Prostate gland (tissue), 2 donors: ENCODE measurements at regions not wholly inside any gene's neighbourhood (a gene's known extent, or its start where the extent isn't known, plus 50 kb on each side); places are given as distances from the start of the nearest gene placed in this dataset.

Source experiments
- POLR2A ChIP-seq: fragments of 450-650 bp; IDR thresholded peaks from one replicate; pipeline ENCODE4 v1.6.1; 2016; ENCODE audit warnings: antibody characterized with exemption, mild to moderate bottlenecking
- TF ChIP-seq, protein P1 (sequence below), 4 experiments: fragments of 200-600 bp in 2 of 4; fragments of 450-650 bp in 2 of 4; sonication (generic) in 2 of 4; IDR thresholded peaks; 1 replicate in 3 of 4; 2 replicates in 1 of 4; pipeline ENCODE4 v1.5.1; 2016 to 2019; ENCODE audit warnings: antibody characterized with exemption in 4 of 4, mild to moderate bottlenecking in 2 of 4, moderate library complexity in 2 of 4

DNA sequence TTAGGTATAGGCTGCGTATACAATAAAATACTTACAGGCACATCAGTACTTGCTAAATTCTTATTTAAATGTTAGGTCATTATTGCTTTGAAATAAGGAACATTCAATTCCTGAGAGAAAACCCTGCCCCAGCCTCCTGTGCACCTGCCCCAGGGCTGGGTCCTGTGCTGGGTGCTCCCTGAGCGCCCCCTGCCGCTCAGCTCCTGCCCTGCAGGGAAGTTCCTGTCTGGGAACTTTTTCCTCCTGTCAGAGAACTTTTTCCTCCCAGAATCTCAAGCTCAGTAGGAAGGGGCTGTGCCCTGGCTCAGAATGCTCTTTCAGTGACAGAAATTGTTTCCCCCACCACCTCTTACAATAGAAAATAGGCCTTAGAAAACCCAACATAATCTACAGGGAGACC is 751.1 kb downstream of the TMEM121 start:
- TF ChIP-seq, protein P1, sequence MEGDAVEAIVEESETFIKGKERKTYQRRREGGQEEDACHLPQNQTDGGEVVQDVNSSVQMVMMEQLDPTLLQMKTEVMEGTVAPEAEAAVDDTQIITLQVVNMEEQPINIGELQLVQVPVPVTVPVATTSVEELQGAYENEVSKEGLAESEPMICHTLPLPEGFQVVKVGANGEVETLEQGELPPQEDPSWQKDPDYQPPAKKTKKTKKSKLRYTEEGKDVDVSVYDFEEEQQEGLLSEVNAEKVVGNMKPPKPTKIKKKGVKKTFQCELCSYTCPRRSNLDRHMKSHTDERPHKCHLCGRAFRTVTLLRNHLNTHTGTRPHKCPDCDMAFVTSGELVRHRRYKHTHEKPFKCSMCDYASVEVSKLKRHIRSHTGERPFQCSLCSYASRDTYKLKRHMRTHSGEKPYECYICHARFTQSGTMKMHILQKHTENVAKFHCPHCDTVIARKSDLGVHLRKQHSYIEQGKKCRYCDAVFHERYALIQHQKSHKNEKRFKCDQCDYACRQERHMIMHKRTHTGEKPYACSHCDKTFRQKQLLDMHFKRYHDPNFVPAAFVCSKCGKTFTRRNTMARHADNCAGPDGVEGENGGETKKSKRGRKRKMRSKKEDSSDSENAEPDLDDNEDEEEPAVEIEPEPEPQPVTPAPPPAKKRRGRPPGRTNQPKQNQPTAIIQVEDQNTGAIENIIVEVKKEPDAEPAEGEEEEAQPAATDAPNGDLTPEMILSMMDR (IDR thresholded peaks at IDR 0.05), result no peak
- no peak for TF ChIP-seq POLR2A
